Stimulated activated CD4-positive, alpha-beta T cell treated with anti-CD3 and anti-CD28 coated beads, TNF-alpha, amount 100 ng/mL, for 48 hours (primary cell): ENCODE measurements at regions not wholly inside any gene's neighbourhood (a gene's known extent, or its start where the extent isn't known, plus 50 kb on each side); places are given as distances from the start of the nearest gene placed in this dataset.

Experiments used
- DNase-seq, 3 donors: peaks; one replicate each; pipeline ENCODE4 v3.0.0-alpha.2; 2020; ENCODE audit warnings: low read depth in 3 of 3

- DNase-seq: no peak
These were observed 138.8 kb upstream of the WWC1 start for GRCh38 chr5:168152660-168153059.

GRCh38 chr5:168153263-168153875 is 138.1 kb upstream of the WWC1 start:
- DNase-seq: no peak

GRCh38 chr5:168153876-168154270 is 137.6 kb upstream of the WWC1 start:
- DNase-seq: no peak

GRCh38 chr5:168155585-168155984 is 135.9 kb upstream of the WWC1 start:
- DNase-seq: no peak

GRCh38 chr5:168156170-168156569 is 135.3 kb upstream of the WWC1 start:
- no peak for DNase-seq

GRCh38 chr5:168157141-168157540 is 134.3 kb upstream of the WWC1 start:
- no peak for DNase-seq

- DNase-seq: no peak
These were observed 132.0 kb upstream of the WWC1 start for GRCh38 chr5:168159425-168159824.

GRCh38 chr5:168162464-168162863 is 129.0 kb upstream of the WWC1 start:
- no peak for DNase-seq

- DNase-seq: no peak
These were observed 127.5 kb upstream of the WWC1 start for GRCh38 chr5:168163966-168164365.

- DNase-seq: no peak
These were observed 126.1 kb upstream of the WWC1 start for GRCh38 chr5:168165221-168165914.

- no peak for DNase-seq
These were observed 125.5 kb upstream of the WWC1 start for GRCh38 chr5:168165977-168166376.

- DNase-seq: no peak
These were observed 124.1 kb upstream of the WWC1 start for GRCh38 chr5:168167338-168167737.

GRCh38 chr5:168168978-168169698 is 122.3 kb upstream of the WWC1 start:
- DNase-seq: no peak

GRCh38 chr5:168169791-168170190 is 121.7 kb upstream of the WWC1 start:
- DNase-seq: no peak

- DNase-seq: no peak
These were observed 119.3 kb upstream of the WWC1 start for GRCh38 chr5:168171901-168172759.

- DNase-seq: no peak
These were observed 118.7 kb upstream of the WWC1 start for GRCh38 chr5:168172760-168173223.

GRCh38 chr5:168174376-168174775 is 117.1 kb upstream of the WWC1 start:
- DNase-seq: no peak

GRCh38 chr5:168176251-168176650 is 115.2 kb upstream of the WWC1 start:
- no peak for DNase-seq

GRCh38 chr5:168176941-168177340 is 114.5 kb upstream of the WWC1 start:
- no peak for DNase-seq

GRCh38 chr5:168177831-168178450 is 113.5 kb upstream of the WWC1 start:
- no peak for DNase-seq

- DNase-seq: no peak
These were observed 112.3 kb upstream of the WWC1 start for GRCh38 chr5:168179192-168179593.

- DNase-seq: no peak
These were observed 109.2 kb upstream of the WWC1 start for GRCh38 chr5:168182269-168182668.
